KMS-11 (cell line): ENCODE measurements at regions not wholly inside any gene's neighbourhood (a gene's known extent, or its start where the extent isn't known, plus 50 kb on each side); places are given as distances from the start of the nearest gene placed in this dataset.

ENCODE experiments used
- H2AFZ ChIP-seq: fragments of 200-600 bp; sonication (generic); 2 replicates; pipeline ENCODE4 v1.6.1; 2016; ENCODE audit warnings: antibody characterized with exemption, mixed run types, low read depth
- H3K27ac ChIP-seq: fragments of 200-600 bp; sonication (generic); 2 replicates; pipeline ENCODE4 v1.6.1; 2016; ENCODE audit warnings: mild to moderate bottlenecking, mixed run types
- H3K27me3 ChIP-seq: fragments of 200-600 bp; sonication (generic); 2 replicates; pipeline ENCODE4 v1.6.1; 2017; ENCODE audit warnings: mild to moderate bottlenecking, low read depth, mixed run types, moderate library complexity; ENCODE audit not compliant: insufficient read depth
- H3K36me3 ChIP-seq: fragments of 200-600 bp; sonication (generic); 2 replicates; pipeline ENCODE4 v1.6.1; 2017; ENCODE audit warnings: mild to moderate bottlenecking, mixed run types; ENCODE audit not compliant: insufficient read depth
- H3K4me1 ChIP-seq: fragments of 200-600 bp; sonication (generic); 2 replicates; pipeline ENCODE4 v1.6.1; 2016; ENCODE audit warnings: mild to moderate bottlenecking, low read depth, mixed run types; ENCODE audit not compliant: poor library complexity, severe bottlenecking
- H3K4me2 ChIP-seq: fragments of 200-600 bp; sonication (generic); 2 replicates; pipeline ENCODE4 v1.7.0; 2016; ENCODE audit warnings: mild to moderate bottlenecking, mixed run types
- H3K4me3 ChIP-seq: fragments of 200-600 bp; sonication (generic); IDR thresholded peaks from 2 replicates; pipeline ENCODE4 v1.6.1; 2017; ENCODE audit warnings: low read depth, low read length, mixed read lengths; ENCODE audit not compliant: insufficient read depth
- H3K79me2 ChIP-seq: fragments of 200-600 bp; sonication (generic); 2 replicates; pipeline ENCODE4 v1.6.1; 2016; ENCODE audit warnings: low read depth, mixed run types; ENCODE audit not compliant: insufficient read depth
- H3K9ac ChIP-seq: fragments of 200-600 bp; sonication (generic); 2 replicates; pipeline ENCODE4 v1.6.1; 2016; ENCODE audit warnings: mild to moderate bottlenecking, mixed run types
- H4K20me1 ChIP-seq: fragments of 200-600 bp; sonication (generic); 2 replicates; pipeline ENCODE4 v1.6.1; 2016; ENCODE audit warnings: mild to moderate bottlenecking, mixed run types; ENCODE audit not compliant: insufficient read depth
- TF ChIP-seq, protein P1 (sequence below): fragments of 200-600 bp; sonication (generic); conservative IDR thresholded peaks from 2 replicates; pipeline ENCODE4 v1.6.1; 2017; ENCODE audit warnings: low read depth, mild to moderate bottlenecking, antibody characterized with exemption, low read length, moderate library complexity, mixed read lengths

DNA sequence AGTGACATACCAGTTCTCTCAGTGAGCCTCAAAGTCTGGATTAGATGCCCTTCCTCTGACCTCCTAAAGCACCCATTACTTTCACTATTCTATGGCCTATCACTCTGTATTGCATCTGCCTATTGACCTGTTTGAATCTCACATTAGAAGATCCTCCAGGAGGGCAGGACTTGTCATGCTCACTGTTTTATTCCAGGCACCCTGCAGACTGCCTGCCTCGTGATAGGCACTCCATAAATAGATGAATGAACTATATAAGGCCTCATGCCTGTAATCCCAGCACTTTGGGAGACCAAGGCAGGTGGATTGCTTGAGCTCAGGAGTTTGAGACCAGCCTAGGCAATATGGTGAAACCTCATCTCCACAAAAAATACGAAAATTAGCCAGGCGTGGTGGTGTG, 160.1 kb upstream of the CADM1 start:
- TF ChIP-seq, protein P1, sequence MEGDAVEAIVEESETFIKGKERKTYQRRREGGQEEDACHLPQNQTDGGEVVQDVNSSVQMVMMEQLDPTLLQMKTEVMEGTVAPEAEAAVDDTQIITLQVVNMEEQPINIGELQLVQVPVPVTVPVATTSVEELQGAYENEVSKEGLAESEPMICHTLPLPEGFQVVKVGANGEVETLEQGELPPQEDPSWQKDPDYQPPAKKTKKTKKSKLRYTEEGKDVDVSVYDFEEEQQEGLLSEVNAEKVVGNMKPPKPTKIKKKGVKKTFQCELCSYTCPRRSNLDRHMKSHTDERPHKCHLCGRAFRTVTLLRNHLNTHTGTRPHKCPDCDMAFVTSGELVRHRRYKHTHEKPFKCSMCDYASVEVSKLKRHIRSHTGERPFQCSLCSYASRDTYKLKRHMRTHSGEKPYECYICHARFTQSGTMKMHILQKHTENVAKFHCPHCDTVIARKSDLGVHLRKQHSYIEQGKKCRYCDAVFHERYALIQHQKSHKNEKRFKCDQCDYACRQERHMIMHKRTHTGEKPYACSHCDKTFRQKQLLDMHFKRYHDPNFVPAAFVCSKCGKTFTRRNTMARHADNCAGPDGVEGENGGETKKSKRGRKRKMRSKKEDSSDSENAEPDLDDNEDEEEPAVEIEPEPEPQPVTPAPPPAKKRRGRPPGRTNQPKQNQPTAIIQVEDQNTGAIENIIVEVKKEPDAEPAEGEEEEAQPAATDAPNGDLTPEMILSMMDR, result no peak
- H3K4me2 ChIP-seq, result no peak overlapping the region
- no peak overlapping the region for H3K4me3 ChIP-seq
- no peaks in the 10 kb centered on the region for H4K20me1 ChIP-seq
- H3K9ac ChIP-seq, result no peak overlapping the region
- H3K79me2 ChIP-seq, result no peaks in the 10 kb centered on the region
- no peaks in the 10 kb centered on the region for H3K36me3 ChIP-seq
- H3K27me3 ChIP-seq, result no peaks in the 10 kb centered on the region
- no peak overlapping the region for H2AFZ ChIP-seq
- no peaks in the 10 kb centered on the region for H3K4me1 ChIP-seq
- H3K27ac ChIP-seq, result no peak overlapping the region

DNA sequence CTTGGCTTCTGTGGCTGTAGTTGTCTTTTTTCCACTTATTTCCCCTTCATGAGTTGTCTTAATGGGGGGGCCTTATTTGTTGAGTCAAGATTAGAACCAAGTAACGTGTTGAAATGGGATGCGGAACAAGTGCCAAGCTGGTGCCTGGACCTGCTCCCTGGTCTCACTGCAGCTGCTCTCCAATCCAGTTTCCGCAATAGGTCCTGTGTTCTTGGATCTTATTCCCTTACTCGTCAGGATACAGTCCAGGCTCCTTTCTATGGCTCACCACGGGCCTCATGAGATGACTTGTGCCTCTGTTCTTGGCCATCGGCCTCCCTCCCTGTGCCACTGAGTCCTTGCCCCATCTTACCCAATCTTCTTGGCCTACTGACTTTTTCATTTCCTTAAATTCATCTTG, 159.6 kb upstream of the CADM1 start:
- Histone ChIP-seq H3K9ac (no peak overlapping the region), H3K27me3 (no peaks in the 10 kb centered on the region), H3K4me1 (no peaks in the 10 kb centered on the region), H4K20me1 (no peaks in the 10 kb centered on the region), H3K4me3 (no peak overlapping the region), H2AFZ (no peak overlapping the region), H3K27ac (no peak overlapping the region), H3K36me3 (no peaks in the 10 kb centered on the region), H3K4me2 (no peak overlapping the region), H3K79me2 (no peaks in the 10 kb centered on the region)
- TF ChIP-seq, protein P1, result no peak

DNA sequence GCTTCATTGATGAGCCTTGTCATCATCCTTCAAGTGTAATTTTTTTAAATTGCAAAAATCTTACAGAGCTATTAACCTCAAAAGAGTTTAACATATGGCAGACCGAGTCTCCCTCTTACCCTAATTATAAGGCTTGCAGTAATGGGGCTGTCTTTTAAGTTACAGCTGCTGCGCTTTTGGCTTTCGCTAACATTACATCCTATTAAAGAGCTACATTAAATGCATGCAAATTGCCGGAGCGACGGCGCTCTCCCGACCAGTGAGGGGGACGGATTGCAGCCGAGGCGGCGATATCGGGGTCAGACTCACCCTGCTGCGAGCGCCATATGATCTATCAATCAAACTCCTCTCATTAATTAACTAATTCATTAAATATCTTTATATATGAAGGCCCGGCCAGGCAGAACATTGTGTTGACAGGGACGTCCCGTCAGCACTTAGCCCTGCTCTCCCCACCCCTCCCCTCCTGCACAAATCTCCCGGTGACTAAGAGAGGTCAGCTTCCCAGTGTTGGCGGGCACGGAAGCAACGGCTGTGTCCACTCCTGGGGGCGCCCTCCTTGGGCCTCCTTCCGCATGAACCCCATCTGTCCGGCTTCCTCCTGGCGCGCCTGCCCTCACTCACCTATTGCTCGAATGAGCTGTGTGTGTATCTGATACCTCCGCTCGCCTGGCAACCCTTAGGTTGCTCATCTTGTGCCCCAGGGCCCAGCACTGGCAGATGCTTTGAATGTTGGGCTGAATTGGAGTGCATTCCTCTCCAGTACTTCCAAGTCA, 156.0 kb upstream of the CADM1 start:
- TF ChIP-seq, protein P1, result no peak
- H4K20me1 ChIP-seq, result no peaks in the 10 kb centered on the region
- H2AFZ ChIP-seq, result no peak overlapping the region
- H3K4me1 ChIP-seq, result no peaks in the 10 kb centered on the region
- no peaks in the 10 kb centered on the region for H3K79me2 ChIP-seq
- H3K4me3 ChIP-seq, result no peak overlapping the region
- H3K36me3 ChIP-seq, result no peaks in the 10 kb centered on the region
- H3K4me2 ChIP-seq, result no peak overlapping the region
- no peaks in the 10 kb centered on the region for H3K27me3 ChIP-seq
- no peak overlapping the region for H3K9ac ChIP-seq
- H3K27ac ChIP-seq, result no peak overlapping the region

DNA sequence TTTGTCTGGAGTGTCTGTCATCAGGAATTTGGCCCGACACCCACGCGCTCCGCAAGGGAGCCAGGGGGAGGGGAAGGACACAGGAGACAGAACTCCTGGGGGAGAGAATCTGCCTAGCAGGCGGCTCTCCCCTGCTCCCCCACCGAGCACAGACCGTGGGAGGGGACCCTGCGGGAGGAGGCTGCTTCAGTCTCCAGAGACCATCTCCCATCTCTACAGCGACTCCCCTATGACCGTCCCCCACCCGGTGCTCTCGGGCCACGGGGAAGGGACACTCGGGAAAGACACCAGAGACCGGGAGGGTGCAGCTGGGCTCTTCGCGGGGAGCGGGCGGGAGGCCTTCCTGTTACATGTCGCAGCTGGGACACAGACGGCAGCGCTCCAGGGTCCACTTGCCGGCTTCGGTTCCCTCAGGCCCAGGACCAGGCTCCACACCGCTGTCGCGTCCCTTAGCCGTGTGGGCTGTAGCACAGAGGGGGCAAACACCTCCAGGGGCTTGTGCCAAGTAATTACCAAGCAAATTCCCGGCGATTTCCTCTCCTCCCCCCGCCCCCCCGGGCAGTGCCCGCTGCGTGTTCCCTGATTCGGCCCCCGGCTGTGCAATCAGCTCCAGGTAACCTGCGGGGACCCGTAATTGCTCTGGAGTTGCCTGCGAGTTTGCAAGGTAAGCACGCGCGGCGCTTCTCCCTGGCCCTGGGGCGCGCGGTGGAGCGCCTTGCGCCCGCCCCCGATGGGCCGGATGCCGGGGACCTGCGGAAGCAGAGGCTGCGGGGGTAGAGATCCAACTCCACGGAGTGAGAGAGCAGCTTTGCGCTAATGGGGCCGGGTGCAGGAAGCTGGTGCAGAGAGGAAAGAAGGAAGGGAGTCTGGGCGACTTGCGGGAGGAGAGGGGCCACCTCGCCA, 155.1 kb upstream of the CADM1 start:
- H3K36me3 ChIP-seq, result no peaks in the 10 kb centered on the region
- H4K20me1 ChIP-seq, result no peaks in the 10 kb centered on the region
- no peak overlapping the region for H3K4me3 ChIP-seq
- no peak overlapping the region for H2AFZ ChIP-seq
- H3K4me1 ChIP-seq, result no peaks in the 10 kb centered on the region
- TF ChIP-seq, protein P1, result no peak
- H3K27me3 ChIP-seq, result no peaks in the 10 kb centered on the region
- no peaks in the 10 kb centered on the region for H3K79me2 ChIP-seq
- no peak overlapping the region for H3K9ac ChIP-seq
- H3K27ac ChIP-seq, result no peak overlapping the region
- H3K4me2 ChIP-seq, result no peak overlapping the region
